ENCODE measurements at regions not wholly inside any gene's neighbourhood (a gene's known extent, or its start where the extent isn't known, plus 50 kb on each side); places are given as distances from the start of the nearest gene placed in this dataset.

- TF ChIP-seq CTCF (IDR thresholded peaks at IDR 0.05) (no peak), POLR2A (IDR thresholded peaks at IDR 0.05) (no peak)
Measured at GRCh38 chr2:18829251-18829902, 240.0 kb upstream of the NT5C1B start.

Measured in heart left ventricle (tissue), 13 donors.